HG02678 (cell line): ENCODE measurements at regions not wholly inside any gene's neighbourhood (a gene's known extent, or its start where the extent isn't known, plus 50 kb on each side); places are given as distances from the start of the nearest gene placed in this dataset.

ENCODE experiments used
- ATAC-seq: cut with Tn5 transposase; IDR thresholded peaks from one replicate; pipeline ENCODE4 v1.9.1; 2021; ENCODE audit warnings: mild to moderate bottlenecking, moderate library complexity; ENCODE audit not compliant: unreplicated experiment

GRCh38 chr9:108473209-108474112, 382.3 kb downstream of the ACTL7B start:
- ATAC-seq: no peak

GRCh38 chr9:108469654-108470053, 386.1 kb downstream of the ACTL7B start:
- ATAC-seq: no peak

GRCh38 chr9:108468364-108468763, 387.4 kb downstream of the ACTL7B start:
- ATAC-seq: peak; percentile 64

- ATAC-seq: no peak
Measured at GRCh38 chr9:108467653-108468324, 388.0 kb downstream of the ACTL7B start.

GRCh38 chr9:108467161-108467560, 388.6 kb downstream of the ACTL7B start:
- no peak for ATAC-seq

- no peak for ATAC-seq
Measured at GRCh38 chr9:108466304-108466703, 389.5 kb downstream of the ACTL7B start.

GRCh38 chr9:108463932-108464606, 391.7 kb downstream of the ACTL7B start:
- no peak for ATAC-seq

- ATAC-seq: no peak
Measured at GRCh38 chr9:108456903-108457302, 398.9 kb downstream of the ACTL7B start.

GRCh38 chr9:108445431-108446071, 410.2 kb downstream of the ACTL7B start:
- ATAC-seq: no peak

- ATAC-seq: no peak
Measured at GRCh38 chr9:108444400-108445358, 411.1 kb downstream of the ACTL7B start.

- ATAC-seq: no peak
Measured at GRCh38 chr9:108443741-108444140, 412.0 kb downstream of the ACTL7B start.

GRCh38 chr9:108443019-108443633, 412.7 kb downstream of the ACTL7B start:
- no peak for ATAC-seq

GRCh38 chr9:108442627-108443018, 413.2 kb downstream of the ACTL7B start:
- ATAC-seq: no peak

- ATAC-seq: no peak
Measured at GRCh38 chr9:108441726-108442125, 414.1 kb downstream of the ACTL7B start.

GRCh38 chr9:108441251-108441650, 414.5 kb downstream of the ACTL7B start:
- no peak for ATAC-seq

- no peak for ATAC-seq
Measured at GRCh38 chr9:108439947-108440346, 415.8 kb downstream of the ACTL7B start.

- ATAC-seq: no peak
Measured at GRCh38 chr9:108437656-108438055, 418.1 kb downstream of the ACTL7B start.

- no peak for ATAC-seq
Measured at GRCh38 chr9:108436448-108436847, 419.3 kb downstream of the ACTL7B start.

- ATAC-seq: no peak
Measured at GRCh38 chr9:108434502-108434901, 421.3 kb downstream of the ACTL7B start.

- ATAC-seq: no peak
Measured at GRCh38 chr9:108434036-108434435, 421.8 kb downstream of the ACTL7B start.
